ENCODE measurements at regions not wholly inside any gene's neighbourhood (a gene's known extent, or its start where the extent isn't known, plus 50 kb on each side); places are given as distances from the start of the nearest gene placed in this dataset.

DNA sequence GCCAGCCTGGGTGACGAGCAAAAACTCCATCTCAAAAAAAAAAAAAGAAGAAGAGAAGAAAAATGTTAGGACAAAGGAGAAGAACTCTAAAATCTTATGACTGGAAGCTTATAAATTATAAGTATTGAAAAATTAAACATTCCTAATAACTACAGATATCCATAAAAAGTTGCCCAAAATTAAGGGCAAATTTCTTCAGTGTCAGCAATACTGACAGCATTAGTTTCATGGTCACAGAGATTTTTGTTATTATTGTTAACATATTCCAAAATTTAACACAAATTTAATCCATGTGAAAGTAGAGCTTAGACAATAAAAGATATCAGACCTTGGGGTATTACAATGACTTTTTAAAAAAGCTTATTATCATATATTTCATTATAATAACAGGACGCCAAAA lies 74.1 kb downstream of the NR2F2 start:
- TF ChIP-seq ZNF274 (IDR thresholded peaks at IDR 0.05; ENCODE audit: low read depth, low read length) (no peak), YY1 (IDR thresholded peaks at IDR 0.05; ENCODE audit: insufficient read depth, insufficient read length) (no peak), SUZ12 (IDR thresholded peaks at IDR 0.05; ENCODE audit: extremely low read depth, insufficient read depth, insufficient read length) (no peak)
